ENCODE measurements at regions not wholly inside any gene's neighbourhood (a gene's known extent, or its start where the extent isn't known, plus 50 kb on each side); places are given as distances from the start of the nearest gene placed in this dataset.
"Not testable (repeated sequence)": the region's sequence is repeated elsewhere in the genome, so short reads cannot be mapped to it uniquely, and the experiment has no call there.

DNA sequence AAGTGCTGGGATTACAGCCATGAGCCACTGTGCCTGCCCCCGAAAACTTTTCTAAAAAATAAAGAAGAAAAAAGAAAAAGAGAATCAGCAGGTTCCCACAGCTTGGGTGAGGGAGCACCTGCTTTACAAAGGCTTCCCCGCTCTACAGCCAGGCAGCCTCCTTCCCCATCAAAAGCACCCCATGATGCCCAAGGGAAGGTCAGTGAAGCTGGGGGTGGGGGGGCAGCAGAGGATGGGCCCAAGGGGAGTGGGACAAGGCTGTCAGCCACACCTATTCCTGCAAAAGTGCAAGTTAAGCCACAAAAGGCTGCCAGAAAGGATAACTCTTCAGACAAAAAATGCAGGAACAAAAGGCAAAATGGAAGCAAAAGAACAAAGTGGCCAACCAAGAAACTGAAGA lies 72.5 kb downstream of the FAM50B start:
- H3K9ac ChIP-seq (ENCODE audit: low read length in 3 of 3): no peak overlapping the region
- intact Hi-C loops (cut with DNase I): no loop called here
- peaks cover 0 to 4% (median 2%) of the 10 kb centered on the region in 3 donors for H3K4me1 ChIP-seq (ENCODE audit: control insufficient read depth in 2 of 3, insufficient read depth in 2 of 3, low read depth in 1 of 3, low read length in 3 of 3)
- H3K27me3 ChIP-seq (ENCODE audit: control insufficient read depth, insufficient read depth, low read length): no peaks in the 10 kb centered on the region
- TF ChIP-seq, protein P1, sequence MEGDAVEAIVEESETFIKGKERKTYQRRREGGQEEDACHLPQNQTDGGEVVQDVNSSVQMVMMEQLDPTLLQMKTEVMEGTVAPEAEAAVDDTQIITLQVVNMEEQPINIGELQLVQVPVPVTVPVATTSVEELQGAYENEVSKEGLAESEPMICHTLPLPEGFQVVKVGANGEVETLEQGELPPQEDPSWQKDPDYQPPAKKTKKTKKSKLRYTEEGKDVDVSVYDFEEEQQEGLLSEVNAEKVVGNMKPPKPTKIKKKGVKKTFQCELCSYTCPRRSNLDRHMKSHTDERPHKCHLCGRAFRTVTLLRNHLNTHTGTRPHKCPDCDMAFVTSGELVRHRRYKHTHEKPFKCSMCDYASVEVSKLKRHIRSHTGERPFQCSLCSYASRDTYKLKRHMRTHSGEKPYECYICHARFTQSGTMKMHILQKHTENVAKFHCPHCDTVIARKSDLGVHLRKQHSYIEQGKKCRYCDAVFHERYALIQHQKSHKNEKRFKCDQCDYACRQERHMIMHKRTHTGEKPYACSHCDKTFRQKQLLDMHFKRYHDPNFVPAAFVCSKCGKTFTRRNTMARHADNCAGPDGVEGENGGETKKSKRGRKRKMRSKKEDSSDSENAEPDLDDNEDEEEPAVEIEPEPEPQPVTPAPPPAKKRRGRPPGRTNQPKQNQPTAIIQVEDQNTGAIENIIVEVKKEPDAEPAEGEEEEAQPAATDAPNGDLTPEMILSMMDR (IDR thresholded peaks at IDR 0.05; ENCODE audit: borderline replicate concordance, extremely low read depth, insufficient read depth): no peak
- no peaks in the 10 kb centered on the region for H3K9me3 ChIP-seq (ENCODE audit: control insufficient read depth in 2 of 3, insufficient read depth in 1 of 3, low read length in 3 of 3)
- no peaks in the 10 kb centered on the region for H3K36me3 ChIP-seq (ENCODE audit: control insufficient read depth in 2 of 3, insufficient read depth in 3 of 3, low read length in 3 of 3)
- H3K4me3 ChIP-seq (ENCODE audit: low read length in 3 of 3): no peak overlapping the region
- H3K27ac ChIP-seq (ENCODE audit: low read depth in 2 of 2, low read length in 2 of 2): no peak overlapping the region
- FAIRE-seq (no peak), DNase-seq (no peak)

DNA sequence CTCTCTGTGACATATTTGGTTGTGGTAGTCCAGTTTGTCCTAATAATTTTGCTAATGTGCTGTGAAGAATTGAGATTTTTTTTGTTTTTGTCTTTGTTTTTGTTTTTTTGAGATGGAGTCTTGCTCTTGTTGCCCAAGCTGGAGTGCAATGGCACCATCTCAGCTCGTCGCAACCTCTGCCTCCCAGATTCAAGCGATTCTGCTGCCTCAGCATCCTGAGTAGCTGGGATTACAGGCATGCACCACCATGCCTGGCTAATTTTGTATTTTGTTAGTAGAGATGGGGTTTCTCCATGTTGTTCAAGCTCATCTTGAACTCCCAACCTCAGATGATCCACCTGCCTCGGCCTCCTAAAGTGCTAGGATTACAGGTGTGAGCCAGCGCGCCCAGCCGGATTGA lies 73.4 kb downstream of the FAM50B start:
- H3K9ac ChIP-seq (ENCODE audit: low read length in 3 of 3); H3K4me3 ChIP-seq (ENCODE audit: low read length in 3 of 3); FAIRE-seq; H3K4me1 ChIP-seq (ENCODE audit: control insufficient read depth in 2 of 3, insufficient read depth in 2 of 3, low read depth in 1 of 3, low read length in 3 of 3); DNase-seq; intact Hi-C loops (cut with DNase I); H3K9me3 ChIP-seq (ENCODE audit: control insufficient read depth in 2 of 3, insufficient read depth in 1 of 3, low read length in 3 of 3); H3K27me3 ChIP-seq (ENCODE audit: control insufficient read depth, insufficient read depth, low read length); H3K36me3 ChIP-seq (ENCODE audit: control insufficient read depth in 2 of 3, insufficient read depth in 3 of 3, low read length in 3 of 3); H3K27ac ChIP-seq (ENCODE audit: low read depth in 2 of 2, low read length in 2 of 2): not testable (repeated sequence)

DNA sequence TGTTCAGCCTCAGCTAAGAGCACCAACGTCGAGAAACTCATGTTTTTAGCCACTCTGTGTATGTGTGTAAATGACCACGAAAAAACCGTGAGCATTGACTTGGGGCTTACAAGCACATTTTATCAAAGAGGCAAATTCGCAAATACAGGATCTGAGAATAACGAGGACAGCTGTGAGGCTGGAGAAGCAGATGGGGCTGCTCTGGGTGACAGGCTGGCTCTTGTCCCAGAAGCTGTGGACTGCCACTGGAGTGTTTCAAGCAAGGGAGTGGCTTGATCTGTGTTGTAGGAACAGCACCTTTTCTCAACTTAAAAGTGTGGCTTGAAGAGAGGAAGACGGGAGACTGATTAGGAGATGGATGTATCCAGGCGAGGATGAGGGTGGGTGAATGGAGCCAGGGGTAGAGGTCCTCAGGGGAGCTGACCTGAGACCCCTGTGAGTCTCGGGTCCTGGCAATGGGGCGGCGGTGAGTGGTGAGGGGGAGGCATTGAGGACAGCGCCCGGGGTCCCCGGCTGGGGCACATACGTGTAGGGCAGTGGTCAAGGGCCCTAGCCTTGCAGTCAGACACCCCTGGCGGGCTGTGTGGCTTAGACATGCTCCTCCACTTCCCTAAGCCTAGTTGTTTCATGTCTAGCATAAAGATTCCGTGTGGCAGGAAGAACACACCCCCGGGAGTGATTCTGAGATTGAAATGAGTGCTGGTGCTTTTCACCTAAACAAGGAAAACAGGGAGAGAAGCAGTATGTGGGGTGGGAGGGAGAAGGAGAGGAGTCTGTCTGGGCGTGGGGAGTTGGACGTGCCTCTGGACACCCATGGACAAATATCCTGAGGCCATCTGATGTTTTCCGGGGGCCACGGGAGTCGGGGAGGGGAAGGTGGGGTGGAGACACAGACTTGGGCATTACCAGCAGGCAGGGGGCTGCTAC lies 76.3 kb downstream of the FAM50B start:
- H3K9ac ChIP-seq (ENCODE audit: low read length in 3 of 3); H3K9me3 ChIP-seq (ENCODE audit: control insufficient read depth in 2 of 3, insufficient read depth in 1 of 3, low read length in 3 of 3); H3K27ac ChIP-seq (ENCODE audit: low read depth in 2 of 2, low read length in 2 of 2); H3K36me3 ChIP-seq (ENCODE audit: control insufficient read depth in 2 of 3, insufficient read depth in 3 of 3, low read length in 3 of 3); H3K4me1 ChIP-seq (ENCODE audit: control insufficient read depth in 2 of 3, insufficient read depth in 2 of 3, low read depth in 1 of 3, low read length in 3 of 3); H3K4me3 ChIP-seq (ENCODE audit: low read length in 3 of 3); intact Hi-C loops (cut with DNase I); FAIRE-seq; H3K27me3 ChIP-seq (ENCODE audit: control insufficient read depth, insufficient read depth, low read length): not testable (repeated sequence)
- peak in 2 of 5 donors; percentile 44 to 78 for DNase-seq

DNA sequence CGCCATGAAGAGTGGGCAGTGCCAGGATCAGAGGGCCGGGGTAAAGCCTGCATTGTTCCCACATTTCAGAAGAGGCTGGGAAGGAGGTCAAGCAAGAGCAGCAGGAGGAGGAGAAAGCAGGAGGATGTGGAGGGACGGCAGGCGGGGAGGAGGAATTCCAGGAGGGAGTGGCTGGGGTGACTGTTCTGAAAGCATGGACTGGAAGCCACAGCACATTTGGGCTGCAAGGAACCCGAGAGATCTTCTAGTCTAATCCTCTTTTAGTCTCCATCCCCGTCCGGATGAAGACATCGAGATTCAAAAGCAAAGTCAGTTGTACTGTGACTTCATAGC lies 76.9 kb downstream of the FAM50B start:
- TF ChIP-seq, protein P1 (IDR thresholded peaks at IDR 0.05; ENCODE audit: borderline replicate concordance, extremely low read depth, insufficient read depth): no peak
- H3K9ac ChIP-seq (ENCODE audit: low read length in 3 of 3): no peak overlapping the region
- H3K9me3 ChIP-seq (ENCODE audit: control insufficient read depth in 2 of 3, insufficient read depth in 1 of 3, low read length in 3 of 3): no peaks in the 10 kb centered on the region
- no peak for FAIRE-seq
- no peaks in the 10 kb centered on the region for H3K4me1 ChIP-seq (ENCODE audit: control insufficient read depth in 2 of 3, insufficient read depth in 2 of 3, low read depth in 1 of 3, low read length in 3 of 3)
- DNase-seq: no peak
- no peak overlapping the region for H3K27ac ChIP-seq (ENCODE audit: low read depth in 2 of 2, low read length in 2 of 2)
- no peak overlapping the region for H3K4me3 ChIP-seq (ENCODE audit: low read length in 3 of 3)
- intact Hi-C loops (cut with DNase I): no loop called here
- no peaks in the 10 kb centered on the region for H3K27me3 ChIP-seq (ENCODE audit: control insufficient read depth, insufficient read depth, low read length)
- H3K36me3 ChIP-seq (ENCODE audit: control insufficient read depth in 2 of 3, insufficient read depth in 3 of 3, low read length in 3 of 3): no peaks in the 10 kb centered on the region

Data from kidney (tissue), 13 donors.